NAMALWA (cell line): ENCODE measurements at regions not wholly inside any gene's neighbourhood (a gene's known extent, or its start where the extent isn't known, plus 50 kb on each side); places are given as distances from the start of the nearest gene placed in this dataset.
A peak's percentile ranks its signal among the peaks of the same experiment; 100 is the strongest.

Source experiments
- DNase-seq: peaks from one replicate; pipeline ENCODE4 v3.0.0-alpha.2; 2015; ENCODE audit warnings: low spot score

DNA sequence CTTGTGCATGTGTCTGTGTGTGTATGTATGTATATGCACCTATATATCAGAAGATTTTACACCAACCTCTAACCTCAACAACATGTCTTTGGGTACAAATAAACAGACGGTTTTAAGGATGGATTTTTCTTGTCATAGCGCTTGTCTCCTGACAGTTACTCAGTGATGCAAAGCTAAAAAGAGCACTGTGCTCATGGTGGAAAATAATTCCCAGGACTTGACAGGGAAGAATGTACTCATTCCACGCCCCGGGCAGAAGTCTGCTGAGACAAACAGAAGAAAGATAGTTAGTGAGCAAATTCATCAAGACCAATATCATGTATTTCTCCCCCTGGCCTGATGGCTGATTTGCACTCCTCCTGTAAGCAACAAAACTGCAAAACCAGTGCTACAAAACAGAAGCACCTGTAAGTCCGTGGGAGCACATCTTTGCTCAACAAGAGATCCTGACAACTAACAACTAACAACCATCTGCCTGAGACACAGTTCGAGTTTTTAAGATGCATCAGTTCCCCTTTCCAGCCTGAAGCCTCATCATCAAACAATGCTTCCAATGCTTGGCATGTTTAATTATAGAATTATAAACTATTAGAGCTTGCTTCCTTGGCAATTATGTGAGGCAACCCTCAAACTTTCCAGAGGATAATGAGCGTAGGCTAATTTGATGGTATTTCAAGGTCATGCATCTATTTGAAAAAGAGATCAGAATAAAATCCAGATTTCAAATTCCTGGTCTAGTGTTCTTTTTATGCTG lies 812.7 kb upstream of the MIR17HG start:
- DNase-seq: no peak

DNA sequence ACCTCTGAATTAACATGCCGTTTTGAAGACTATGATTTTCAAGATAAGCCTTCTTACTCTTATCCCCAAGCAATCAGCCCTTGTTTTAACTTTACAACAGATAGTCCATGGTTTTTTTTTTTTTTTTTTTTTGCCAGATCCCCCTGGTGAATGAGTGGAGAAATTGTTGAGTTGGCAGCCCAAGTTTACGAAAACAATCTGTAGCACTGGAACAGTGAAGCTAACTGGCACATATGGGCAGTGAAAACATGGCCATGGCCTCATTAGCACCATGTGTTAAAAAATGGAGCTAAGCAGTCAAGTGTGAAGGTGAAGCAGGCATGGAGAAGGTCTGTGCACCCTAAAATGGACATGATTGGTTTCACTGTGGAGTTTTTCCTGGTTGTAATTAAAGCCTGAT lies 812.1 kb upstream of the MIR17HG start:
- DNase-seq: no peak

DNA sequence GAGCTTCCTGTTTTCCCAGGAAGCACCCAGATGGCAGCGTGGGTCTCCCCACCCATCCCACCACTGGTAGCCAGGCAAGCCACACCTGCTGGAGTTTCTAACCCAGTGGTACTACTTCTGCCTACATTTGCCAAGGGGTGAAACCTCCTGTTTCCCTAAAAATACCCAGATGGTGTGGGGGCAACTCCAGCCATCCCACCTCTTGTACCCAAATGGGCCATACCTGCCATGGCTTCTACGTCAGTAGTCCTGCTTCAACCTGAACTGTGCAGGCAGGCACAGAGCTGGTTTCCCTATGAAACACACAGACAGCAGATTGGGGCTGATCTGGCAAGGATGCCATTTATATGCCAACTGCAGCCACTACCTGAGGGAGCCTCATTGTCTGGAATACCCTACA lies 809.4 kb upstream of the MIR17HG start:
- no peak for DNase-seq

DNA sequence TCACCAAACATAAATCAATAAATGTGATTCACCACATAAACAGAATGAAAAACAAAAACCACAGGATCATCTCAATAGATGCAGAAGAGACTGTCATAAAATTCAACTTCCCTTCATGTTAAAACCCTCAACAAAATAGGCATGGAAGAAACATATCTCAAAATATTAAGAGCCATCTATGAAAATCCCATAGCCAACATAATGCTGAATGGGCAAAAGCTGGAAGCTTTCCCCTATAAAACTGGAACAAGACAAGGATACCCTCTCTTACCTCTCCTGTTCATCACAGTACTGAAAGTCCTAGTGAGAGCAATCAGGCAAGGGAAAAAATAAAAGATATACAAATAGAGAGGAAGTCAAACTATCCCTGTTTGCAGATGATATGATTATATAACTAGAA lies 806.1 kb upstream of the MIR17HG start:
- DNase-seq: no peak

DNA sequence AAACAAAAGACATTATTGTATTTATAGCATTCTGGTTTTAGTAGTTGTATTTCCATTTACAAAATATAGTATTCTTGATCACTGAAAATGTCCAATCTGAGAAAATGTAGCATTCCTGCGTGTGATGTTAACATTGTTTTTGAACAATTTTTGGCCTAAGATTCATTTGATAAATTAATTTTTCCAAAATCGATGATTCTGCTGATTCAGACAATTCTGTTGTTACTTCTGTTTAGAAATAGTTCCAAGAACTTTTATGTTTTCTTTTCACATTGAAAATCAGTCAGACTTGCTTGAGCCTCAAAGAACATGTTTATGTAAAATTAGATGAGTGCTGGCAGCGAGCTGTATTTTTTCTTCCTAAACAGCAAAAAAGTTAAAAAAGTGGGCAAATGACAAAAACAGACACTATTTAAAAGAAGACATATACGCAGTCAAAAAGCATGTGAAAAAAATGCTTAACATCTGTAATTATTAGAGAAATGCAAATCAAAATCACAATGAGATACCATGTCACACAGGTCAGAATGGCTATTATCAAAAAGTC lies 804.5 kb upstream of the MIR17HG start:
- no peak for DNase-seq

DNA sequence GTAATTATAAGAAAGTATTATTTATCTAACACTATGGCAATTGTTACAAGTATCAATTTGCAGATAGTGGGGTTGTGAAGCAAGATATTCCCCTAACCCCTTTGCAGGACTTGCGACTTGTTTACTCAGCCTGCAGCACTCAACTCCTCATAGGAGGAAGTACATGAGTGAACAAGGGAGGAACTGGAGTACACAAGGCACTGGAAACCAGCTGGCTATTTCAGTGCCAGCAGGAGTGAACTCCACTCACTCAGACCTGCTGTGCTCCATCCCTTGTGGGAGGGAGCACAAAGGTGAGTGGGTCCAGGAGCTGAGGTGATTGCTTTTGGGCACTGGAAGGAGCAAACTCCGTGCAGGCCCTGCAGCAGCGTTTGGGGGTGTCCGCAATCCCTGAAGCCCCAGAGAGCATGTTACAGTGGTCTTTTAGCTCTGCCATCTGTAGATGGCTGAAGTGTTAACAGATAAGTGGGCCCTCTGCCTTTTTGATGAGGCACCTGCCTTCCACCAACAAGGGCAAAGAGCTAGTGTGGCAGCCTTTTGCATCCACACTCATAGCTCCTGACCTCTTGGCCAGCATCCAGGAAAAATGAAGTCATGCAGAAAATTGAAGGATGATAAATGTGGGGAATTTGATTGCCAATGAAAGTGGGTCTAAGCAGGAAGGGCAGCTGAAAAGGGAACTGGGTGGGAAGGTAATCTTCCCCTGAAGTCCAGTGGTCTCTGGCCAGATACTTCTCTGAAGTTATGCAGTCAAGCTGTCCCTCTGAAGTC lies 802.2 kb upstream of the MIR17HG start:
- no peak for DNase-seq

DNA sequence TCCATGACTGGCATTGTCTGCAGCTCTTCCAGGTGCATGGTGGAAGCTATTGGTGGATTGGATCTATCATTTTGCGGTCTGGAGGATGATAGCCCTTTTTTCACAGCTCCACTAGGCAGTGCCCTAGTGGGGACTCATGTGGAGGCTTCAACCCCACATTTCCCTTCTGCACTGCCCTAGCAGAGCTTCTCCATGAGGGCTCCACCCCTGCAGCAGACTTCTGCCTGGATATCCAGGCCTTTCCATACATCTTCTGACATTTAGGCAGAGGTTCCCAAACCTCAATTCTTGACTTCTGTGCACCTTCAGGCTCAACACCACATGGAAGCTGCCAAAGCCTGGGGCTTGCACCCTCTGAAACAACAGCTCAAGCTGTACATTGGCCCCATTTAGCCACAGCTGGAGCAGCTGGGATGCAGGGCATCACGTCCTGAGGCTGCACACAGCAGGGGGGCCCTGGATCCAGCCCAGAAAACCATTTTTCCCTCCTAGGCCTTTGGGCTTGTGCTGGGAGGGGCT lies 800.2 kb upstream of the MIR17HG start:
- no peak for DNase-seq

DNA sequence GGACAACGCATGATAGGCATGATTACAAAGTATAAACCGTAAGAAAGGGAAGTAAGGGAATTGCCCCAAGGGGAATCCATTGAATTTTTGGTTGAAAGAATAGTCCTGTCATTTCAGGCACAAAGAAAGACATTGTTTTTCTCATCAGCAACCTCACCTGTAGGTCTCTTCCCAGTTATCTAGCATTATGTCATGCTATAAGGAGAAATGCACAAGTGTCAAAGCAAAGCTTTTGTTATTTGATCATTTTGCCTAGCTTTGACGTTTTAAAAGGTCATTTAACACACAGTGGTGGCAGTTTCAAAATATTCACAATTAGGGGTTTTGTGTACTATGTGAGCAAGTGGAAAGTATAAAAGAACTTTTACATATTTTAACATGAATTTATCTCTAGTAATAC lies 796.2 kb upstream of the MIR17HG start:
- DNase-seq: no peak

DNA sequence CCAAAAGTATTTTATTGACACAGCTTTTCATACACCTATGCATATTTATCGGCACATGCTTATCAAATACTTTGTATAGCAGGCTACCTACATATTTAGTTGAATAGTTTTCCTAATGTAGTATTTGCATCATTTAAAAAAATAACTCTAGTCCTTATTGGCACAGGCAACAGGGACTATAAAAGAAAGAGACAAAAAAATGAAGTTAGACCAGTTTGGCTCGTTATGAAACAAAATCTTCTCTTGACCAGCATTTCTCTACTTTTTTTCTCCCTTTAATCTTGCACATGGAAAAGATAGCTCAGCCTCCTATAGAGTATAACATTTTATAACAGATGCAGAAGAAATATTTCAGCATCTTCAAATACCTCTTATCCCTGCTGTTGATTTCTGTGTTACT lies 794.8 kb upstream of the MIR17HG start:
- DNase-seq: no peak

DNA sequence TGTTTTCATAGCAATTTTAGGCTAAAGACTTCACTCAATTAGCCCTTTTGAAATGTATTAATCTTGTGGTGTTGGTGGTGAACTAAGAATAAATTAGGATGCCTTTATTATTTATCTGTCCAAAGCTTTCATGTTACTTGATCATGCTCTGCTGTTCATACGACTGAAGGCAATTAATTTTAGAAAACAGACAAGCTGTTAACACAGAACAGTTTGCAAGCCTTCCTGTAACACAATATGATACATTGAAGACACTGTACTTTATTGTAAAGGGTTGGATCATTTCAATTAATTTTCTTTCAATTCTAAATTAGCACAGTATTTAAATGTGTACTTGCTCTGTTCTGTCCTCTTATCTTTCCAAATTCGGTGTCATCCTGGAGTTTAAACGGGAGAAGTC lies 794.3 kb upstream of the MIR17HG start:
- DNase-seq: no peak

DNA sequence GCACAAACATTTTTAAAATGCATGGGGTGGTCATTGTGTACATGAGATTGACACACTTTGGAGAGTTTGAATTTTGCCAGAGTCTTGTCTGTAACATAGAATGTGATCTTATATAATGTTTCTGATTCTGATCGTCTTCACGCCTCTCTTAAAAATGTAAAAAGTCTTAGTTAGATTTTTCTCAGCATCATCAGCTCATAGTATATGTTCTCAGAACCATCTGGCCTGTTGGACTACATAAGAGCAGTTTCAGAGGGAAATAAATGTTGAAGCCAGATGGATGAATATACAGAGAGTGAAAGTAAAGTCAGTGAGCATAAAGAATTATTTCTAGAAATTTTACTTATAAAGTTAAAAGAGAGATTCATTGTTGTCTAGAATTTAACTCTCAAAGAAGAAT lies 789.9 kb upstream of the MIR17HG start:
- no peak for DNase-seq

DNA sequence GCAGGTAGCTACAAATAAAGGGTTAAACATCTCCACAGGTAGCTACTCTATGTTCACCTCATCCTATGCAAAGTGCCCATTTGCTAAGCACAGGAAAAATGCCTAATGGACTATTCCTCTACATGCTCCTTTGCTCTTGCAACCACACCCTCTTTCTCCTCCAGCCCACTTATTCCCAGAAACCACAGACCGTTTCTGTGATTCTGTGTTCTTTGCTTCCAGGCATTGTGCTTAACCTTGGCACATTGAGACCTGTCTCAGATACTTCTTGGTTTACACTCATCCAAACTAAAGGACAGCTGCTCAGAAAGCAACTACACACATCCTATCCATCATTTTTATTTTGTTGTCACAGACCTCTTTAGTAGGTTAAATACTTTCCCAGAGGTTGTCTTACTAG lies 785.0 kb upstream of the MIR17HG start:
- DNase-seq: no peak

DNA sequence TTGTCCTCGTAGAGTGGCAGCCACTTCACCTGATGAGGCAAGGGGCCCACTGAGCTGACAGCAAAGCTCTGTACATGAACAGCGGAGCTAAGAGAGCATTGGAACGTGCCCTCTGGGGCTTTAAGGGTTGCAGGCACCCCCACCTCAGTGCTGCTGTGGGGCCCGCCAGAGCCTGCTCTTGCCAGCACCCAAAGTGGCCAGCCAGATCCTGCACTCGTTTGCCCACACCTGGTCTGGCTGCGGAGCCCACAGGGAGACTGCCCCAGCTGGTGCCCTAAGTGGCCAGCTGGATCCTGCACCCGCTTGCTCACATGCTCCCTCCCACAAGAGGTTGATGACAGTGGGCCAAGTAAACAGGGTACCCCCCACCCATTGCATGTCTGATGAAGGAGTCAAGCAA lies 783.4 kb upstream of the MIR17HG start:
- no peak for DNase-seq

DNA sequence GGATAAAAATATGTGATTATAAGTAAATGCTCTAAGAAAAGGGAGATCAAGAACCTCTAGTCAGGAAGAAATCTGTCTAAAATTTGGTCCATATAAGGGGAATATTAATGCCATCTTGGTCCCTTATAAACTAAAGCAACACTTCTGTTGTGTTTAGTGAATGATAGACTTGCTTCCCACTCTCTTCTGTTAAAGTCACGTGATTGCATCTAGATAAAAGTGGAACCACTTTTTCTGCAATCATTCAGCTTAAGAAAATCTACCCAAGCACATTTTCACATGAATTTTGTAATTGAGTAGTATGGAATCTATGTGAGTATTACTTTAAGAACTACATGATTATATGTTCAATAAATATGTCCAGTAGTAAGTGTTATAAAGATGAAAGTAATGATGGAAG lies 782.9 kb upstream of the MIR17HG start:
- no peak for DNase-seq

DNA sequence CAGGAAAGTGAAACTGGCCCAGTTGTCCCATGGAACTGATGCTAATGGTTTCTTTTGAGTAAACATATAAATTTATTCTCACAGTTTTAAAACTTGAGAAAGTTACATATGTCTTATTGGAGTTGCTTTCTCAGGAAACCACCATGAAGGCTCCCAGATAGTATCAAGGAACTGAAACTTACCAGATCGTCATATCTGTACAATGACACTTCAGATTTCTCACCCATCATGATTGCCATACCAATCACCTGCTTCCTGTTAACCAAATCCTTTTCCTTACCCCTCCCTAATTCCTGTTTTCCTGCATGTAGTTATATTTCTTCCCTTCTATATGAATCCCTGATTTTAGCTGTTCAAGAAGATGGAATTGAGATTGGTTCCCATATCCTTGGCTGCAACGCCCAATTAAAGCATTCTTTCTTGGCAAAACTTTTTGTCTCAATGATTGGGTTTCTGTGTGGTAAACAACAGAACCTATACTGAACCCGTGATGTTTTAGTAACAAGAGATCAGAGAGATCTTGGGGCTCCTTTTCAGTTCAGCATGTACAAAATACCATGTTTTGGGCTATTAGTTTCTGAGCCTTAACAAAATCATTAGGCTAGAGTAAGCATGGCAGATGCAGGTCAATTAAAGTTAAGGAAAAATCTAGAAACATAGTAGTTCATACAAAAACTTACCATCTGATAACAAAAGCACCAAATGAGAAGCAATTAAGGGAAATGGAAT lies 781.3 kb upstream of the MIR17HG start:
- DNase-seq: no peak

DNA sequence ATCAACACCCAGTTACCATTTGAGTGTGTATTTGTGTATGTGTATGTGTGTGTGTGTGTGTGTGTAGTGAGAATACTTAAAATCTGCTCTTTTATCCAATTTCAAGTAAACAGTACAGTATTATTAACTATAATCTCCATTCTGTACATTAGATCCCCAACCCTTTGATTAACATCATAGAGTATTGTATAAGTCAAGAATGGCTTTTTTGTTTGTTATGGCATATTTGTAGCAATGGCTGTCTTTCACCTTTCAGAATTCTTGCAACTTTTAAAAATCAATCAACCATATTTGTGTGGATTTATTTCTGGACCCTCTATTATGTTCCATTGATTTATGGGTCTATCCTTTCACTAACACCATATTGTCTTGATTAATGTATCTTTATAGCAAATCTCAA lies 779.3 kb upstream of the MIR17HG start:
- DNase-seq: no peak

DNA sequence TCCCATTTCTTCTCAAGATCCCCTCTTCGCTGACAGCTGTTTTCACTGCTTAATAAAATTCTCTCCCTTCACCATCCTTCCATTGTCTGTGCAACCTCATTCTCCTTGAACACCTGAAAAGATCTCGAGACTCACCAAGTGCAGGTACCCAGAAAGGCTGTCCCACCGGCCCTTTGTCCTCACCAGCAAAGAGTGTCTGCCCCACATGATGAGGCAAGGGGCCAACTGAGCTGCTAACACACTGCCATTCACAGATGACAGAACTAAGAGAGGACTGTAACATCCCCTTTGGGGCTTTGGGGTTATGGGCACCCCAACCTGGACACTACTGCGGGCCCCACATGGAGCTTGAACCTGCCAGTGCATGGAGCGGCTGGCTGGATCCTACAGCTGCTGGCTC lies 771.4 kb upstream of the MIR17HG start:
- DNase-seq: no peak

DNA sequence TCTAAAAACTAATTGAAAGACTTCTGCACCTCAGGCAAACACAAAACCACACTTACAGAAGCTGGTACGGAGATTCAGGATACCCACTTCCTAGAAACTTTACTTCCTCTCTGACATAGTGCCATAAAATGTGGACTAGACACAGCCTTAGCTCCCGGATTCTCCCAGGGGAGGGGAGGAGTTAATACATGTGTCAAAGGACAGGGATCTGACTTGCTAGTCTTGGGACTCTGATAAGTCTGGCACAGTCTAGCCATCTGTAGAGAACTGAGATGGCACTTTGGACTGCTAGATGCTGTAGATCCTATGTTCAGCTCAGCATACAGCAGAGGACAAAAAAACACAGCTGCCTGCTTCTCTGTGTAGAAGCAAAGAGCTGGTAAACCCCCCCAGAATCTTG lies 769.8 kb upstream of the MIR17HG start:
- DNase-seq: no peak

DNA sequence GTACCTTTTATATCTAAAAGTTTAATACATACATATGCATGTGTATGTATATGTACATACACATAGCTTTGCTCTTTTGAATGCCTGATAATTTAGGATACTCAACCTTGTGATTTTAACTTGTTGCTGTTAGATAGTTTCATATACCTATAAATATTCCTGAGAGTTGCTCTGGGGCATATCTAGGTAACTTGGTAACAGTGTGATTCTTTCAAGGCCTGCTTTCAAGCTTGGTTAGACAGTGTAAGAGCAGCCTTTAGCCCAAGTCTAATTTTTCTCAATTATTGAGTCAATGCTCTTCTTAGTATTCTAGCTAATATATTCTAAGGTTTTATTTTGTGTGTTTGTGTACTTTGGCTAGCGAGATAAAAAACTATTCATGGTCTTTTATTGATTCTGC lies 762.1 kb upstream of the MIR17HG start:
- DNase-seq: no peak

DNA sequence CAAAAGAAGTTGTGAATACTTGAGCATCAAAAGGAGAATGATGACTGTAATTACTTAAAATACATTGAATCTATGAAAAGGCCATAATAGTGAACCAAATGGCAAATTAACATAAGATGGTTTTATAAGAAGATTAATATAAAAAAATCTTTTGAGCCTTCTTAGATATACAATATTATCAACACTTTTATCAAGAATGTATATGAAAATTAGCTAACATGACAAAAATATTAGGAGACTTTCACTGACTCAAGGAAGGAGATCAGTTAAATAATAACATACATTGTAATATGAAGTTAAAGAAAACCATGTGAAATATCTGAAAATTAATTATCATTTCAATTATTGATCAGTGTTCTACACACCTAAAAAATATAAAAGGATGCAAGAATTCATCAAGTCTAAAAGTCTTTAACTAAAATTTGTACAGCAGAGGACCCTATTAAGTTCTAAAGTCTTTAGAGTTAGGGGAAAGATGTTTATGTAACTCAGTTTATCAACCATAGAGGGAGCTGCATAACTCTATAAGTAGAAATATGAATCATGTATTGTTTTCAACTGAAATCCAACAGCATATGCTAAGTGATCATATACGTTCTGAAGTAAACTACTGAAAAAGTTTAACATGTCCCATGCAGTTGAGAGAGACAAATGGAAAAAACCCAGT lies 756.1 kb upstream of the MIR17HG start:
- peak; percentile 22 for DNase-seq

DNA sequence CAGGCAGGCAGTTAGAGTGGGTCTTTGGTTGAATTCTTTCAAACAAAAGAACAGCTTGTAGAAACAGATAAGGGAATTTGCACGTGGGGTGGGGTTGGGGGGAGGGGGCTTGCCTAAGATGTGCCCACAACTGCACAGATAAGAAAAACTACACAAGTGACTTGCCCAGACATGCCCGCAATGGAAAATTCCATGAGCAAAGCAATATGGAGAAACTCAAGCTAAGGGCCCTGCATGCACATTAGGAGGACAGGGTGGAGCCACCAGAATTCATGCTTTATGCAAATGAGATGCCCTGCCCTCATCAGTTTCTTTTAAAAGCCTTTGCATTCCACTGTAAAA lies 755.6 kb upstream of the MIR17HG start:
- DNase-seq: peak; percentile 30

DNA sequence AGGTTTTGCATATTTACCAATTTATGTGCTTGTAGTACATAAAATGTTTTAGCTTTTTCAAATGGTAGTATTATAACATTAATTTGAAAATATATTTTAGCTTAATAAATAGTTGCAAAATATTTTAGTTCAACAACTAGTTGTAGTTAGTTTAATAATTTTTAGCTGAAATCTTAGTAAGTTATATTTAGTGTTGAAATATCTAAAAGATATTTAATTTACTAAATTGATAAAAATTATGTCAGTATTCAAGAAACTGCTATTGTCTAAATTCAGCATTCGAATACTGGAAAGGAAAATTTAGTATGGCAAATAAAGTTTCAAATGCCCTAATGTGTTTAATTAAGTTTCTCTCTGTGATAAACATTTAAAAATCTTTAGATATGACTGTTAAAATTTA lies 754.5 kb upstream of the MIR17HG start:
- DNase-seq: no peak
